ENCODE measurements at regions not wholly inside any gene's neighbourhood (a gene's known extent, or its start where the extent isn't known, plus 50 kb on each side); places are given as distances from the start of the nearest gene placed in this dataset.

DNA sequence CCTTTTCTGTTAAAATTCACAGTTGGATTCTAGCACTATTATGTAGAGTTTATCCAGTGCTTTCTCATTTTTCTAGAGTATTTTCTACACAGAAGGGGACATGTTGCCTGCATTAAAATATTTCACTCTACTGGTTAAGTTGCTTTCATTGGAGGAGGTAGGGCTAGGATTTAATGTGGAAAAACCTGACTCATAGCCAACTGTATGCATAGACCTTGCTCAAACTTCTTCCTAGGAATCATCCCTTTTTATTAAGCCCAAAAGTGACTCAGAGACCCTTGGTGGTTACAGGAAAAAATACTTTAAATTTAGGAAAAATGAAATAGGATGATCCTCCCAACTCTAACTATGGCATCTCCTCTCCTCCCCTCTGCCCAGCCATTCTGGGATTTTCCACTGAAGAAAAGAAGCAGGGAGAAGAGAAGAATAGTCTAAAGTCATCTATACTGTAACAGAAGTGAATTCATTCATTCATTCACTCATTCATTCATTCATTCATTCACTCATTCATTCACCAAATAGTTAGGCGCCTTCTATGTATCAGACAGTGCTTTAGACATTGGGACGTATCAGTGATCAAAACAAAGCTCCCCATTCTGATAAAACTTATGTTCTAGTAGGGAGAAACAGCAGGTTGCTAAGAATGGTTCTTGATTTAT, 109.0 kb upstream of the HTR2A start:
- H3K9me2 ChIP-seq (replicated peaks; ENCODE audit: insufficient read depth), result no peaks in the 10 kb centered on the region
- no peaks in the 10 kb centered on the region for H4K20me1 ChIP-seq (ENCODE audit: insufficient read depth, poor library complexity, severe bottlenecking)
- DNase-seq (ENCODE audit: low spot score), result no peak
- no peak overlapping the region for H3K4me2 ChIP-seq
- H3K27me3 ChIP-seq, result no peaks in the 10 kb centered on the region
- H3K4me1 ChIP-seq (ENCODE audit: insufficient read depth), result no peaks in the 10 kb centered on the region
- H3K4me3 ChIP-seq, result no peak overlapping the region
- no peak overlapping the region for H2AFZ ChIP-seq
- TF ChIP-seq EZH2 (IDR thresholded peaks at IDR 0.05; ENCODE audit: borderline replicate concordance) (no peak), CTCF (IDR thresholded peaks at IDR 0.05; ENCODE audit: poor library complexity) (no peak), EZH2phosphoT487 (IDR thresholded peaks at IDR 0.05; ENCODE audit: low read depth, severe bottlenecking, unreplicated experiment) (no peak)
- H3K27ac ChIP-seq, result no peak overlapping the region
- no peaks in the 10 kb centered on the region for H3K36me3 ChIP-seq (replicated peaks; ENCODE audit: insufficient read depth, low read depth)
- H3K9me3 ChIP-seq (ENCODE audit: low read depth), result no peaks in the 10 kb centered on the region
- H3K79me2 ChIP-seq, result no peaks in the 10 kb centered on the region
- WGBS (ENCODE audit: low lambda C conversion rate, missing lambda C conversion rate), result 95% methylated on average over 2 of the region's 2 CpGs

GRCh38 chr13:47004540-47004939, 107.7 kb upstream of the HTR2A start:
- no peaks in the 10 kb centered on the region for H3K79me2 ChIP-seq
- no peak for DNase-seq (ENCODE audit: low spot score)
- no peak overlapping the region for H3K4me3 ChIP-seq
- whole genome bisulfite sequencing (ENCODE audit: low lambda C conversion rate, missing lambda C conversion rate), result 96% methylated on average over 1 of the region's 1 CpG
- H3K9me2 ChIP-seq (replicated peaks; ENCODE audit: insufficient read depth), result no peaks in the 10 kb centered on the region
- no peaks in the 10 kb centered on the region for H3K9me3 ChIP-seq (ENCODE audit: low read depth)
- H3K36me3 ChIP-seq (replicated peaks; ENCODE audit: insufficient read depth, low read depth), result no peaks in the 10 kb centered on the region
- H3K4me1 ChIP-seq (ENCODE audit: insufficient read depth), result no peaks in the 10 kb centered on the region
- no peak for TF ChIP-seq EZH2 (IDR thresholded peaks at IDR 0.05; ENCODE audit: borderline replicate concordance)
- no peak for TF ChIP-seq CTCF (IDR thresholded peaks at IDR 0.05; ENCODE audit: poor library complexity)
- no peak for TF ChIP-seq EZH2phosphoT487 (IDR thresholded peaks at IDR 0.05; ENCODE audit: low read depth, severe bottlenecking, unreplicated experiment)
- no peaks in the 10 kb centered on the region for H3K27me3 ChIP-seq
- H3K4me2 ChIP-seq, result no peak overlapping the region
- H3K27ac ChIP-seq, result no peak overlapping the region
- no peak overlapping the region for H2AFZ ChIP-seq
- H4K20me1 ChIP-seq (ENCODE audit: insufficient read depth, poor library complexity, severe bottlenecking), result no peaks in the 10 kb centered on the region

DNA sequence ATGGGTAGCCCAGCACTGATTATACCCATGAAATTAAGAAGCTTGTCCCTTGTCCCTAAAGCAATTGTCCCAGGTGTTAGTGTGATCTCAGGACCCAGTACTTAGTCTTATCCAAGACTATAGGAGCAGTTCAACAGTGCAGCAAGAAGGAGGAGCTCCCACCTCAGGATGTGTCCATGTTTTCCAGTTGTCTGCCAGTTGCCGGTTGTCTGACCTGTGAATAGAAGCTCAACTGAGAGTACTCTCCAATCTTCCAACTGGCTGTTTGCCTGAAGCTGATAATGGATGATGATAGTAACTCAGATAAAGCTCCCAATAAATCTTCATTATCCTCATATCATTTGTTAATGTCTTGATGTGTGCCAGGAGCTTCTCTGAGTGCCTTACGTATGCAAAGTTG, 107.2 kb upstream of the HTR2A start:
- H4K20me1 ChIP-seq (ENCODE audit: insufficient read depth, poor library complexity, severe bottlenecking), result no peaks in the 10 kb centered on the region
- H3K4me3 ChIP-seq, result no peak overlapping the region
- TF ChIP-seq EZH2 (IDR thresholded peaks at IDR 0.05; ENCODE audit: borderline replicate concordance), result no peak
- TF ChIP-seq CTCF (IDR thresholded peaks at IDR 0.05; ENCODE audit: poor library complexity), result peak; percentile 21
- TF ChIP-seq EZH2phosphoT487 (IDR thresholded peaks at IDR 0.05; ENCODE audit: low read depth, severe bottlenecking, unreplicated experiment), result no peak
- no peaks in the 10 kb centered on the region for H3K4me1 ChIP-seq (ENCODE audit: insufficient read depth)
- H3K27ac ChIP-seq, result no peak overlapping the region
- H3K79me2 ChIP-seq, result no peaks in the 10 kb centered on the region
- no peaks in the 10 kb centered on the region for H3K27me3 ChIP-seq
- no peak overlapping the region for H2AFZ ChIP-seq
- peak; percentile 12 for DNase-seq (ENCODE audit: low spot score)
- H3K4me2 ChIP-seq, result no peak overlapping the region
- no peaks in the 10 kb centered on the region for H3K36me3 ChIP-seq (replicated peaks; ENCODE audit: insufficient read depth, low read depth)
- no peaks in the 10 kb centered on the region for H3K9me2 ChIP-seq (replicated peaks; ENCODE audit: insufficient read depth)
- WGBS (ENCODE audit: low lambda C conversion rate, missing lambda C conversion rate), result 45% methylated on average over 2 of the region's 2 CpGs
- H3K9me3 ChIP-seq (ENCODE audit: low read depth), result no peaks in the 10 kb centered on the region

Data from hepatocyte (in vitro differentiated cells).